Stimulated activated CD4-positive, alpha-beta T cell treated with anti-CD3 and anti-CD28 coated beads, TNF-alpha, amount 100 ng/mL, for 24 hours (primary cell): ENCODE measurements at regions not wholly inside any gene's neighbourhood (a gene's known extent, or its start where the extent isn't known, plus 50 kb on each side); places are given as distances from the start of the nearest gene placed in this dataset.
"Not testable (repeated sequence)": the region's sequence is repeated elsewhere in the genome, so short reads cannot be mapped to it uniquely, and the experiment has no call there.

Source experiments
- DNase-seq, 3 experiments: peaks; one replicate each; pipeline ENCODE4 v3.0.0-alpha.2; 2020; ENCODE audit warnings: low read depth in 3 of 3

DNA sequence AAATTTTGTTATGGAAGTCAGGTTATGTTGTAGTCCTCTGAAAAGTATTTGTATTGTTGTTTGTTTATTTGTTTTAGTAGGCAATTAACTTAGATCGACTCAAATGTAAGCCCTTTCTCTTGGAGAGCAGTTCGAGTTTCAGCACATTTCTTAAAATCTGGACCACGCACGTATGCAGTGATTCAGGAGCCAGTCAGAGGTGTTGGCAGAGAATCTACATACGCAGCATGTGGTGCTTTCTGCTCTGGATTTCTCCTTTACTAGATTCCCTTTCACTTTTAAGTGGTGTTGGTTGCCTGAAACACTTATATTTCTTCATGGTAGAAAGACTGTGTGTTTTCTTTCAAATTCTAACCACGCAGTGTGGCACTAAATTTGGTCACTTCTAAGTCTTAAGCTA, 773.9 kb upstream of the LRATD1 start:
- DNase-seq = no peak

DNA sequence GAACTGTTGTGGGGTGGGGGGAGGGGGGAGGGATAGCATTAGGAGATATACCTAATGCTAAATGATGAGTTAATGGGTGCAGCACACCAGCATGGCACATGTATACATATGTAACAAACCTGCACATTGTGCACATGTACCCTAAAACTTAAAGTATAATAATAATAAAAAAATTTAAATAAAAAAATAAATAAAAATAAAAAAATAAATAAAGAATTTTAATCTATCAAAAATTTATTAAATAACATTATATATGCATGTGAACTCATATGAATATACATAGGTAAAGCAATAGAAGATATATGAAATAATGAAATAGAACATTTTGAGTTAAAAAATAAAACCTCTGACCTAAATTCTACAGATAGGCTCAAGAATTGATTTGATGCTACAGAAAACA, 764.2 kb upstream of the LRATD1 start:
- not testable (repeated sequence) for DNase-seq

DNA sequence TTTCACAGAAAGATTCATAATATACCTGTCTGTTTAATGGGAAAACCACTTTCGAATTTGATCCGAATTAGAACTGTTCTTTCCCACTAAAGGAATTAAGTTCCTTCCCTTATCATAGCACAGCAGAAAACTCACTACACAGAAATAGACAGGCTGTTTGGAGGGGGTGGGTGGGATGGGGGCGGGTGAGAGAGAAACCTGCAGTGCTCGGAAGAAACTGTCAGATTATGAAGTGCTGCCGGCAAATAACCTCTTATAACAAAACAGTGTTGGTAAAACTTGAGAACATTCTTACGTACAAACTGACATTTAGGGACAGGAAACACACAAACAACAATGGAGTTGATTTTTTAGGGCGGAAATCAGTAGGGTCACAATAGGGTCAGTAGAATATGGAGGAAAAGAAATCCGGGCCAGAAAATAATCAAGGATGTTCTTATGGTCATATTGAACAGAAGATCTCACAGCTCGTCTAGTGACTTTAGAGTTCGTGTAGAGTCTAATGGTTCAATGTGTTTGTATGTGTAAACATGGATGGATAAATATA, 756.0 kb upstream of the LRATD1 start:
- DNase-seq = no peak

DNA sequence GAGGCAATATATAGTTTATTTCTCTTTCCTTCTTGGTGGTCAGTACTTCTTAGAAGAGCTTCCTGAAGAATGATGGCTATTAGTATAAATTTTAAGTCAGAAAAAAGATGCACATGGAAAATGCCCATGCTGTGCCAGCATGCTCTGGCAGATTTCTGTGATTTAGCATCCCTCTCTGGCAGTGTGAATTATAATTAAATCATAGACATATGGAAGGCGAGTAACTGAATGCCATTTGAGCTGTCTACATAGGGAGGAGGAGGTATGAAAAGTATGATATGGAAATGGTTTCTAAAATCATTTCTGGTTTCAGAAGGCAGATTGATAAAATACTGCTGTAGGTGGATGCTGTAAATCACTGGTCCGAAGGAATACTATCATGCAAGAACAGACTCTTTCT, 754.9 kb upstream of the LRATD1 start:
- no peak for DNase-seq

DNA sequence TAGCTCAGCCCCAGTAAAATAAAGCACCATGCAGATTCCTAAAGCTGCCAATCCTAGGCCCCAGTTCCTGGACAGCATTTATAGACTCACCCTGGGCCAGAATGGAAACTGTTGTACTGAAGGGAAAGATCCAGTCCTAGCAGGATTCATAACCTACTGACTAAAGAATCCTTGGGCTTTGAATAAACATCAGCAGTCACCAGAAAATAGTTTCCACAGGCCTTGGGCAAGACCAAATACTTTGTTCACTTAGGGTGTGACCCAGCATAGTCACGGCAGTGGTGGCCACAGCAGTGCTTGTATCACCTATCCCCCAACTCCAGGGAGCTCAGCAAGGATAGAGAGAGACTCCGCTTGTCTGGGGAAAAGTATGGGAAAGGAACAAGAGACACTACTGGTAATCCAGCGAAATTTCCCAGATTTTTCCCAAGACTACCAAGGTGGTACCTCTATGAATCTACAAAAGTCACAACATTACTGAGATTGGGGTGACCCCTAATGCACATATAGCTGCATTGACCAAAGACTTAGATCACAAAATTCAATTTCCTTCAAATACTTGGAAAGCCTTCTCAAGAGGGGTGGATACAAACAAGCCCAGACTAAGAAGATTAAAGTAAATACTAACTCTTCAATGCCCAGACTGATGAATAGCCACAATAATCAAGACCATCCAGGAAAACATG, 748.1 kb upstream of the LRATD1 start:
- DNase-seq = no peak

DNA sequence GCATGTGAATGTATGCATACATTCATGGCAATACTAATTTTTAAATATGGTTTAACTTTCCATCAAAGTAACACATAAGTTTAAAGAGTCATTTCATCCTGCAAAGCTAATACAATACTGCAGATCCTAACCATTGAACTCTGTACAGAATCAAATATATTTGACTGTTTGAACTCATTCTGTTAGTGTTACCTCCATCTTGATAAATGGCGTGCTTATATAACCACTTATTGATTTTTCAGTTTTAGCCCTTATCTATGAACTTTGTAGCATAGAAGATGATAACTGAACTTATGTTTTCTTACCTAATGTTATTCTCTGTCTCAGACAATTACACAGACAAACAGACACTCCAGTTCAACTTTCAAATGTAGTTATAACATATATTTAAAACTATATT, 731.0 kb upstream of the LRATD1 start:
- no peak for DNase-seq

DNA sequence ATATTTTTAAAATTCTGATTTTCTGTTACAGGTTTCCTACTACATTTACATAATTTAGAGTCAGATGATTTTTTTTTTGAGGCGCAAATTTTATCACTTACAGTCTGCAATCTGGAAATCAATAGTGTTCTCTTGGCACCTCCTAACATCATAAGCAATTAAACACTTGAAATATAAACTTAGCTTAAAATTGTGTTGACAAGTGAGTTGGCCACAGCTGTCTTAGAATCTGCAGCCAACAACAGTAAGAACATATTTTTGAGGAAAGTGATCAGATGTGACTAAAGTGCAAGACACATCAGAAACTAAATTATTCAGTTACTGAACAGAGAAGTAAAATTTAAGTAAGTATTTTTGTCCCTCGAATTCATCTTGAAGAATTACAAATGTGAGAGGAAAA, 726.7 kb upstream of the LRATD1 start:
- no peak for DNase-seq

DNA sequence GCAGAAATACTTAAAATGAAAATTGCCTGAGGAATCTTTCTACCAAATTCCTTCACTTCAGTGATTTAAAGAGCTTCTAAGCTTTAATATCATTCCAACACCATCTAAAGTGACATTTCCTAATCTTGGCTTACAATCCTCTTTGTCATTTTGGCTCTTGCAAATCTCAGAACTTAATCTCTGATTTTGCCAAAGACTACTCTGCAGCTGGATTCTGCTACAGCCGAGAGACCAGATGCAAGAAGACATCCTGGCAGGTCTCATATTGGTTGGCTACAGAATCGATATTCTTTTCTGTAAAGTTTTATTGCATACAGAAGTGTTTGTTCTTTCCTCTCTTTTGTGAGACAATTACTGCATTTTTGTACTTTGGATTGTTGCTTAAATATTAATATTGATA, 716.5 kb upstream of the LRATD1 start:
- no peak for DNase-seq

DNA sequence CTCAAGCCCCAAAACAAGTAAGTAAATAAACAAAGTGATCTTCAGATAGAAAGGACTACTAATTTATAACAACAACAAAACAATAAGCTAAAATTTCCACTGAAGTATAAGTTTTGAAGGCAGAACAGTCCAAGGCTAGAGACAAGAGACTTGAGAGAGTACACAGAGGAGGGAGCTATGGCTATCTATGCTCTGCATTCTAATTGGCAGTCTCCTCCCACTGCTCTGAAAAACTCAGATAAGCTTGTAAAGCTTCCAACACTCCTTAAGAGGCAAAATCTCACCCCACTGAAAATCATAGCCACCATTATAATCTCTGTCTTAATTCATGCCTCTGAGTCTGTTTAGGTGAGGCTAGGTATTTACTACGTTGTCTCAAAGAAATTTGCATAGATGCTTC, 714.6 kb upstream of the LRATD1 start:
- no peak for DNase-seq

DNA sequence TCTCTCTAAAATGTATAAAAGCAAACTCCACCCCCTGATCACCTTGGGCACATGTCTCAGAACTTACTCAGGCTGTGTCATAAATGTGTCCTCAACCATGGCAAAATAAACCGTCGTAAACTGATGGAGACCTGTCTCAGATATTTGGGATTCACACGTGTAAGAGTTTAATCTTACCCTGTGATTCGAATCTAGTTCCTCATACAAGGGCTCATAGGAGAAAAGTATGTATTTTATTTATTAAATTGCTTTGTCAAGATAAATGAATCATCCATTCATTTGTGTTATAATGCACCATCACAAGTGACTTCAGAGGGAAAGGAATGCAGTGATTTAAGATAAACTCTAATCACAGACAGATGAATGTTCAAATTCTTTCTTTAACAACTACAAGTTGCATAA, 712.5 kb upstream of the LRATD1 start:
- DNase-seq = no peak

DNA sequence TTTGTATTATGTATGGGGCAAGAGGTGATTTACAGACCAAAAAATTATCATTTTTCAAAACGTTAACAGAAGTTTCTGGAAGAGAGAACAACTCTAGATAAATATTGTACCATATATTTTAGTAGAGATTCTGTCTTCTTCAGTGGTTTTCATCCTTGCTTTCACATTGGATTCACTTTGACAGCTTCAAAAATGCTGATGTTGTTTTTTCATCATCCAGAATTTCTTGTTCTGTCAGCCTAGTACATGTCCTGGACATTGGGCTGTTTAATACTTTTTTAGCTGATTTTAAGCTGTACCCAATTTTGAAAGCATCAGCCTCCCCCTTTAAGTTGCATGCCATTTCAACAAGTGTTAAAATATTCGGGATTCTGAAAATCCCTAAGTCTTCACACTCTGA, 711.3 kb upstream of the LRATD1 start:
- DNase-seq = no peak

DNA sequence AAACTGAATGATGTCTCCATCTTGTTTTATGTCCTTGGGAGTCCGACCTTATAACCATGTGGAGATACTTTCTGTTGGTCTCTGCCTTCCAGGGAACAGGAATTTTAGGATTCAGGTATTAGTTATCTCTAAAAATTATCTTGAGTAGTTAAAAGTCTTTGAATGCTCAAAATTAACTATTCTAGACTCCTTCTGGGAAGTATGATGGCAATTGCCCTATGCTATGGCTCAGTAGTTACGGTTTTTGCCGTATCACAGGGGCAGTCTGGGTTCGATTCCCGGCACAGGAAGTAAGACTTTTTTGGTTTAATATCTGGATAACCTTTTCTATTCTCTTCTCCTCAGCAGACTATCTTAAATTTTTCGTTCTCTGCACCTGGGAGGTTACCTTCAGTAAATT, 708.7 kb upstream of the LRATD1 start:
- DNase-seq = no peak

DNA sequence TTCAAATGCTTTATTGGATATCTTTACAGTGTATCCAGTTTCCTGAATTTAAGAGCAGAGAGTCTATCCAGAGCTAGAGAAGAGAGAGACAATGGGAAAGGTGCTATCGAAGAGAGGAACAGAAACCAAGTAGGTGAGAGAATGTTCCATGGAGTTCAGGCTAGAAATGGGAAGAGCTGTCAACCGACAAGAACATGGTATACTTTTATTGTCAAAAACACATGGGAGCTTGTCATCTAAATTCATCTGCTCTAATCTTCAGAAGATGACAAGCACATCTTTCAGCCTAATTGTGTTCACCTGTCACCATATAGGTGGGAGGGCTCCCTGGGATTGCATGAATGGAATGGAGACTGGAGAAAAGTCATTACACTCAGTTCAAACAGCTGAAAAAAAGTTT, 690.4 kb upstream of the LRATD1 start:
- no peak for DNase-seq

DNA sequence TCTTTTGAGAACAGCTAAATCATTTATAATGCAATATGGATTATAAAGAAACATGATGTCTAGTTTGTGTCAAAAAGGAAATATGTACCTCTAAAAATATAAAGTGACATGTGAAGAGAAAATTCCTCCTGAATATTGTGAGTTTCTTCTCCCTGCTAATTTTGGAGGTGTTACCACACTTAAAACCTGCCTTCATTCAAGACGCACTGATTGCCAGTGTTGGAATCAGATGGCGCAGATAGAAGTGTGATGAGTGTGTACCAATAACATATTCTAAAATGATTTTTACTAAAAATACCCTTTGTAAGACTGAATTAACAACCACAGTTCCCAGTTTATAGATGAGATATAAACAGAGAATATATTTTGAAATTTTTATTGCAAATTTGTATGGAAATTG, 681.8 kb upstream of the LRATD1 start:
- no peak for DNase-seq

DNA sequence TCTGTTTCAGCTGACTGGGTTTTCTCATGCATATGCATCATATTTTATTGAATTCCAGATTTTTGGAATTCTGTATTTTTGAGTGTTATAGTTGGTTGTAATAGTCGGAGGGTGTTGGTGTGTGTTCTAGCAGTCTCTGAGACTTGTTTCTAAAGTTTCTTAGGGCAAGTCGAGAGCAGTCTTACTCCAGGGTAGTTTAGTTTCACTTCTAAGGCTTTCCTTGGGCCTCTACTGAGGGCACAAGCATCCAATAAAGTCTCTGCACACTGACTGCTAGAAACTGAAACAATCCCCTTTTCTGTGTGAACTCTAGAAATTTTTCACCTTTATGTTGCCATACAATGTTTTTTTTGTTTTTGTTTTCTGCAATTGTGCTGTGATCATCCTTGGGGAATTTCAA, 663.7 kb upstream of the LRATD1 start:
- DNase-seq = no peak

DNA sequence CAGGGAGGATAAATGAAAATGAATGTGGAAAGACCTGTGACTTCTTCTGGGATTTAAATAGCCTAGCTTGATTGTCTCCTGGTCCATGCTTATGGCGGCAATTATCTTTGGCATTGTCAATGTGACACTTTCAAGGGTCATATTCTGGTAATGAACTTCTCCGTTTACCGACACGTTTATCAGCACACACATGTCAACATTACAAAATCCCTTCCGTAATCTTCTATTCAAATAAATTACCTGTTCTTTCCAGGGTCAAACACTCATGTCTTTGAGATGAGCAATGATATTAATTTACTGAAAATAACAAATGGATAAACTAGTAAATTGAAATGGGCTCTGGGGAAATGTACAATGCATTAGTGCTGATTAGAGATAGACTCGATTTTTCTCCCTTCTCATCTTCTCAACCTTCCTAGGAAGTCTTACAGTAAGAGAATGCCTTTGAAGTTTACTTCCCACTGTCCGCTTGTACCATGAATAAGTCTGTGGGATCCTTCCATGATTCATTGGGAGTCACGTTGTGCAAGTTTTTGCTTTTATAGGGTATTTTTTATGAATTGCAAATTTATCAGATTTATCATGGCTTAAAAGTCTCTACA, 646.3 kb upstream of the LRATD1 start:
- DNase-seq = no peak

DNA sequence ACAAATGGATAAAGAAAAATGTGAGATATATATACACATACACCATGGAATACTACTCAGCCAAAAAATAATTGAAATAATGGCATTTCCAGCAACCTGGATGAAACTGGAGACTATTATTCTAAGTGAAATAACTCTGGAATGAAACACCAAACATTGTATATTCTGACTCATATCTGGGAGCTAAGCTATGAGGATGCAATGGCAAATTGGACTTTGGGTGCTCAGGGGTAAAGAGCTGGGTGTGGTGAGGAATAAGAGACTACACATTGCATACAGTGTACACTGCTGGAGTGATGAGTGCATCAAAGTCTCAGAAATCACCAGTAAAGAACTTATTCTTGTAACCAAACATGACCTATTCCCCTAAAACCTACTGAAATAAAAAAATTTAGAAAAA, 636.0 kb upstream of the LRATD1 start:
- no peak for DNase-seq

DNA sequence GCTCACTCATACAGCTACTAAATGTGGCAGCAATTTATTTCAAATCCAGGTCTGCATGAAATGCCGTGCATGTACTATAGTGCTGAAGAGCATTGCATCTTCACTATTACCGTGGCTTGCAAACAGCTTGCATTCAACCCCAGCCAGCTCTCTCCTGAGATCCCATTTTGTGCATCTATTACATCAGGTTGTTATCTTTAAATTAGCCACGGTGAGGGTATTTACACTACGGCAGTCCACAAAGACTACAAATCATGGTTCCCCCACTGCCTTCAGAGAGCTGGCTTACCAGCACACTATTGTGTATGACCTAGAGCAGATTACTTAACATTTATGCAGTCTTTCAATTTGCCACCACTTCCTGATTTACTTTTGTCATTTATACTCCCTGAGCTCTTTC, 621.3 kb upstream of the LRATD1 start:
- no peak for DNase-seq

DNA sequence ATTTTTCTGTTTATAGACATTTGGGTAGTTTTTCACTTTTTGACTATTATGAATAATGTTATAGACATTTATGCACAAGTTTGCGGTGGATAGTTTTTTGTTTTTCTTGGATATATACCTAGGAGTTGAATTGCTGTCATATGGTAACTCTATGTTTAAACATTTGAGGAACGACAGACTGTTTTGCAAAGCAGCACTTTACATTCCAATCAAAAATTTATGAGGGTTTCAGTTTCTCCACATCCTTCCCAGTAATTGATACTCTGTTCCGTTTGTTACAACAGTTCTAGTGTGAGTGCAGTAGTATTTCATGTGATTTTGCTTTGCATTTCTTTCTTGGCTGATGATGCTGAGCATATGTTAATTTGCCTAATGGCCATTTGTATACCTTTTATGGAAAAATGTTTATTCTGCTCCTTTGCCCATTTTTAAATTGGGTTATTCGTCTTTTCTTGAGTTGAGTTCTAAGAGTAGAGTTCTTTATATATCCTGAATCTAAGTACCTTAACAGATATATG, 617.3 kb upstream of the LRATD1 start:
- no peak for DNase-seq

DNA sequence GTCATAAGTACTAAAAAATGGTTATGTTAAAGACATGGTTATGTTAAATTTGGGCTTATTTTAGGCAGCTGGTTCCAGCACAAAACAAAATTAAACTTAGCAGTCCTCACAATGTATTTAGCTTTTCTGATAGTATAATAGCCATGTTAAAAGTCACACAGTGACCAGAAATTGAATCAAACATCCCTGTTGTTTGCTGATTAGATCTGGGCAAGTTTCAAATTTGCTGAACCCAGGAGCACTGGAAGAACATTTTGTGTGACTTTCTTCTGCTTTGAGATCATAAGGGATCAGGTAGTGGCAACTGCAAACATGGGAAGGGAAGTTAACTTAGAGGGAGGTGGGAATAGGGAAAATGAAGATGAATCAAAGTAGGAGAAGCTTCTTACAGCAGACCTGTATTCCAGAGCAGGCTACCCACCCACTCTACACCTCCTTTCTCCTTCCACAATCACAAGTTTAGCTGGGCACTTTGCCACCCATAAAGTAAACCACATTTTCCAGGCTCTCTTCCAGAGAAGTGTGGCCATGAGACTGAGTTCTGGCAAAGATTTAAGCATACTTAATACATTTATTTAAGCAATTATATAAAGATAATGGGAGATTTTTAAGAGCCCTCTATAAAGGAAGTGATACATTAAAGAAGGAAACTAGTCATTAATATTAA, 616.1 kb upstream of the LRATD1 start:
- no peak for DNase-seq

DNA sequence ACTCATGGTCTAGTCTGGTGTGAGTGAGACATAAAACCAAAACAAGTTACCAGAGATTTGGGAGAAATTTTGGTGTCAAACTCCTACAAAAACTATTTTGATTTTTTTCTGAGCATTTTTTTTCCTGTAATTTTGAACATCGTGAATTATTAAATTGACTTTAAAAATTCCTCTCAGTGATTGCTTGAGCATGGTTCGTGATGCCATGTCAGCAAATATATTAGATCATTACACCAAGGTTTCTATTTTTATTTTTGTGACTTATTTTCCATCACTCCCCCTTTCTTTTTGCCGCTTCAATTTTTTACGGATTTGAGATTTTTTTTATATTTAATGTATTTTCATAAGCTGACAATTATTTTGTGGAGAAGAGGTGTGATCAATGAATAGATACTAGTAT, 613.9 kb upstream of the LRATD1 start:
- DNase-seq = no peak

DNA sequence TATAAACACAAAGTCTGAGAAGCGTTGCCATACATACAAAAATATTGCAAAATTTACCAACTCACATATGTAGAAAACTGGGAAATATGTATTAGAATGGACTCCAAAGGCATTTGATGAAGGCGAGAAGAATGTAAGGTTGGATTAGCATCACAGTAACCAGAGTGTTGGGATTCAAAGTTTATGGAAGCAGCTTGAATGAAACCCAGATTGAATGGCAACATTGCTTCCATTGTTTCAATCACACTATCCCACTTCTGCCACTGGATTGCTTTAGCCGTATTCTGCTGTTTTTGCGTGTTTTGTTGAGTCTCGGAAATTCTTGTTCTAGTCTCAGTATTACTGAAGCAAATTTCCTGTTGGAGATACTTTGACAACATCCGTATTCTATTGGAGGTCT, 609.0 kb upstream of the LRATD1 start:
- DNase-seq = no peak

DNA sequence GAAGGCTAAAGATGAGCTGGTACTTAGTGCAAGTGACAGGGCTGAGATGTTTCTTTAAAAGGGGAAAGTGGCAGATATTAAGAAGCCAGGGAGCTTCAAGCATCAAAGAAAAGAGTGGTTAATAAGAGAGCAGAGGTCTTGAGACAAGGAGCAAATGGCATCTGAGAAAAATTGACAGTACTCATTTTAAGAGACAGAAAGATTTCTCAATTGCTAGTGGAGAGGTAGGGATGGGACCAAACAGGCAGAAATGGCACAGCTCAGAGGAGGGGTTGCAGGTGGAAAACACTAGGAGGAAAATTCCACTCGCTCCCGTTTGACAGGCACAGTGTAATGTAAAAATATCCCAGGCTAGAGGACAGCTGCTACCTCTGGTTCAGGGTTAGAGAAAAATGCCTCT, 593.4 kb upstream of the LRATD1 start:
- DNase-seq = no peak
